H9 (cell line): ENCODE measurements at regions not wholly inside any gene's neighbourhood (a gene's known extent, or its start where the extent isn't known, plus 50 kb on each side); places are given as distances from the start of the nearest gene placed in this dataset.

ENCODE experiments used
- DNase-seq: peaks from one replicate; pipeline ENCODE4 v3.0.0-alpha.2; 2017
- H2AFZ ChIP-seq: one replicate; pipeline ENCODE4 v1.6.1; 2013; ENCODE audit warnings: mild to moderate bottlenecking, low read length, control low read depth, moderate library complexity
- H2AK5ac ChIP-seq: 2 replicates; pipeline ENCODE4 v1.6.1; 2013; ENCODE audit warnings: low read length, control low read depth, mixed read lengths; ENCODE audit not compliant: insufficient read length
- H2BK120ac ChIP-seq: one replicate; pipeline ENCODE4 v1.6.1; 2013; ENCODE audit warnings: low read depth, mild to moderate bottlenecking, low read length, control low read depth, inconsistent platforms; ENCODE audit not compliant: poor library complexity, severe bottlenecking
- H2BK12ac ChIP-seq: 2 replicates; pipeline ENCODE4 v1.6.1; 2013; ENCODE audit warnings: low read length, control low read depth, mixed read lengths, low read depth; ENCODE audit not compliant: insufficient read length
- H2BK15ac ChIP-seq: 2 replicates; pipeline ENCODE4 v1.6.1; 2013; ENCODE audit warnings: low read depth, low read length, control low read depth
- H2BK20ac ChIP-seq: one replicate; pipeline ENCODE4 v1.6.1; 2013; ENCODE audit warnings: low read depth, mild to moderate bottlenecking, low read length, control low read depth, inconsistent platforms; ENCODE audit not compliant: poor library complexity, severe bottlenecking
- H2BK5ac ChIP-seq: 2 replicates; pipeline ENCODE4 v1.6.1; 2013; ENCODE audit warnings: low read length, control low read depth, mixed read lengths; ENCODE audit not compliant: insufficient read length
- H3K14ac ChIP-seq: 2 replicates; pipeline ENCODE4 v1.6.1; 2013; ENCODE audit warnings: low read length, control low read depth; ENCODE audit not compliant: insufficient read depth
- H3K18ac ChIP-seq: 2 replicates; pipeline ENCODE4 v1.6.1; 2013; ENCODE audit warnings: low read depth, mild to moderate bottlenecking, mixed read lengths, low read length, control low read depth; ENCODE audit not compliant: insufficient read length
- H3K23ac ChIP-seq: 2 replicates; pipeline ENCODE4 v1.6.1; 2013; ENCODE audit warnings: low read length, control low read depth, mixed read lengths, low read depth; ENCODE audit not compliant: insufficient read length
- H3K23me2 ChIP-seq: 2 replicates; pipeline ENCODE4 v1.6.1; 2013; ENCODE audit warnings: low read depth, mild to moderate bottlenecking, mixed read lengths, low read length, control low read depth; ENCODE audit not compliant: insufficient read length, poor library complexity, severe bottlenecking
- H3K27ac ChIP-seq: 2 replicates; pipeline ENCODE4 v1.5.1; 2013; ENCODE audit warnings: low read length, control low read depth, mixed read lengths, low read depth; ENCODE audit not compliant: insufficient read length
- H3K27me3 ChIP-seq: 2 replicates; pipeline ENCODE4 v1.6.1; 2013; ENCODE audit warnings: low read length, control low read depth, inconsistent platforms; ENCODE audit not compliant: insufficient read depth
- H3K4ac ChIP-seq: 2 replicates; pipeline ENCODE4 v1.6.1; 2013; ENCODE audit warnings: low read depth, mild to moderate bottlenecking, control low read depth, inconsistent platforms, low read length, moderate library complexity
- H3K4me1 ChIP-seq: 2 replicates; pipeline ENCODE4 v1.6.1; 2013; ENCODE audit warnings: low read length, control low read depth, inconsistent platforms; ENCODE audit not compliant: insufficient read depth
- H3K4me2 ChIP-seq: 2 replicates; pipeline ENCODE4 v1.6.1; 2013; ENCODE audit warnings: low read length, control low read depth, mixed read lengths; ENCODE audit not compliant: insufficient read length, insufficient read depth
- H3K56ac ChIP-seq: 2 replicates; pipeline ENCODE4 v1.6.1; 2013; ENCODE audit warnings: low read depth, mild to moderate bottlenecking, mixed read lengths, low read length, control low read depth; ENCODE audit not compliant: insufficient read length
- H3K79me1 ChIP-seq: 2 replicates; pipeline ENCODE4 v1.6.1; 2013; ENCODE audit warnings: low read depth, mild to moderate bottlenecking, moderate library complexity, low read length, control low read depth, inconsistent platforms; ENCODE audit not compliant: insufficient read depth, poor library complexity, severe bottlenecking
- H3K79me2 ChIP-seq: 2 replicates; pipeline ENCODE4 v1.6.1; 2013; ENCODE audit warnings: low read length, control low read depth, inconsistent platforms; ENCODE audit not compliant: insufficient read depth
- H3K9ac ChIP-seq: 2 replicates; pipeline ENCODE4 v1.6.1; 2013; ENCODE audit warnings: low read length, control low read depth, mixed read lengths; ENCODE audit not compliant: insufficient read length; ENCODE audit errors: extremely low read depth
- H3K9me3 ChIP-seq: one replicate; pipeline ENCODE4 v1.6.1; 2013; ENCODE audit warnings: low read depth, low read length, inconsistent platforms; ENCODE audit not compliant: control insufficient read depth
- H3T11ph ChIP-seq: one replicate; pipeline ENCODE4 v1.6.1; 2013; ENCODE audit warnings: mild to moderate bottlenecking, low read length, control low read depth, inconsistent platforms
- H4K20me1 ChIP-seq: one replicate; pipeline ENCODE4 v1.6.1; 2013; ENCODE audit not compliant: control insufficient read depth, insufficient read length, insufficient read depth
- H4K5ac ChIP-seq: 2 replicates; pipeline ENCODE4 v1.6.1; 2013; ENCODE audit warnings: low read depth, mild to moderate bottlenecking, mixed read lengths, low read length, control low read depth; ENCODE audit not compliant: insufficient read length
- H4K8ac ChIP-seq: replicated peaks from 2 replicates; pipeline ENCODE4 v1.6.1; 2013; ENCODE audit warnings: low read length, control low read depth, mixed read lengths, low read depth; ENCODE audit not compliant: insufficient read length
- H4K91ac ChIP-seq: 2 replicates; pipeline ENCODE4 v1.6.1; 2013; ENCODE audit warnings: low read depth, mild to moderate bottlenecking, moderate library complexity, mixed read lengths, low read length, control low read depth; ENCODE audit not compliant: insufficient read length
- H3K27ac Mint-ChIP-seq, 3 experiments: 2 replicates in 2 of 3; 3 replicates in 1 of 3; pipeline ENCODE4 v1.8.0; 2020 to 2021; ENCODE audit warnings: mixed read lengths in 3 of 3, mild to moderate bottlenecking in 1 of 3, moderate library complexity in 1 of 3
- H3K27me3 Mint-ChIP-seq: 2 replicates; pipeline ENCODE4 v1.8.0; 2021; ENCODE audit warnings: low read depth, mild to moderate bottlenecking, moderate library complexity, mixed read lengths
- H3K36me3 Mint-ChIP-seq, 3 experiments: 2 replicates in 2 of 3; 3 replicates in 1 of 3; pipeline ENCODE4 v1.8.0; 2020 to 2021; ENCODE audit warnings: low read depth in 3 of 3, mixed read lengths in 3 of 3; ENCODE audit not compliant: insufficient read depth in 1 of 3
- H3K4me1 Mint-ChIP-seq, 2 experiments: 2 replicates each; pipeline ENCODE4 v1.8.0; 2020; ENCODE audit warnings: mixed read lengths in 2 of 2
- H3K4me3 Mint-ChIP-seq, 2 experiments: 2 replicates in 1 of 2; 3 replicates in 1 of 2; pipeline ENCODE4 v1.8.0; 2020 to 2021; ENCODE audit warnings: mild to moderate bottlenecking in 2 of 2, mixed read lengths in 2 of 2, moderate library complexity in 1 of 2
- H3K9me3 Mint-ChIP-seq, 2 experiments: 2 replicates in 1 of 2; 3 replicates in 1 of 2; pipeline ENCODE4 v1.8.0; 2020; ENCODE audit warnings: mild to moderate bottlenecking in 2 of 2, mixed read lengths in 2 of 2, moderate library complexity in 1 of 2
- TF ChIP-seq, protein P1 (sequence below): fragments of 200-600 bp; sonication (generic); conservative IDR thresholded peaks from 3 replicates; pipeline ENCODE4 v1.8.0; 2021; ENCODE audit warnings: antibody characterized with exemption, mild to moderate bottlenecking

DNA sequence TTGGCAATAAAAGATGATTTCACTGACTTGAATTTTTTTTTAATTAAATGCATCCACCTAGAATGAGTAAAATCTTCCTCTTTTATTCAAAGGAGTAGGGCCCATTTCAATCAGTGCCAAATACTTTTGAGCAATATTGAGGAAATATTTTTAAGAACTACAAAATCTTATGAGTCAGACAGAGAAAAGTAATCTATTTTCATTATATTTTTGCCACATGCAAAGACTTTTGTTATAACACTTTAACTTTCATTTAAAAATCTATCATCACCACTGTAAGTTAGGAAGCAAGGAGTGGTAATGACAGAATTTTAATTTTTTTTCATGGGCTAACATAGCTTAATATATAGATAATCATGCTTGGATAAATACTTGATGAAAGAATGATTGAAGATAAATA lies 345.2 kb upstream of the KITLG start:
- H3K4me3 Mint-ChIP-seq = no peak overlapping the region
- TF ChIP-seq, protein P1, sequence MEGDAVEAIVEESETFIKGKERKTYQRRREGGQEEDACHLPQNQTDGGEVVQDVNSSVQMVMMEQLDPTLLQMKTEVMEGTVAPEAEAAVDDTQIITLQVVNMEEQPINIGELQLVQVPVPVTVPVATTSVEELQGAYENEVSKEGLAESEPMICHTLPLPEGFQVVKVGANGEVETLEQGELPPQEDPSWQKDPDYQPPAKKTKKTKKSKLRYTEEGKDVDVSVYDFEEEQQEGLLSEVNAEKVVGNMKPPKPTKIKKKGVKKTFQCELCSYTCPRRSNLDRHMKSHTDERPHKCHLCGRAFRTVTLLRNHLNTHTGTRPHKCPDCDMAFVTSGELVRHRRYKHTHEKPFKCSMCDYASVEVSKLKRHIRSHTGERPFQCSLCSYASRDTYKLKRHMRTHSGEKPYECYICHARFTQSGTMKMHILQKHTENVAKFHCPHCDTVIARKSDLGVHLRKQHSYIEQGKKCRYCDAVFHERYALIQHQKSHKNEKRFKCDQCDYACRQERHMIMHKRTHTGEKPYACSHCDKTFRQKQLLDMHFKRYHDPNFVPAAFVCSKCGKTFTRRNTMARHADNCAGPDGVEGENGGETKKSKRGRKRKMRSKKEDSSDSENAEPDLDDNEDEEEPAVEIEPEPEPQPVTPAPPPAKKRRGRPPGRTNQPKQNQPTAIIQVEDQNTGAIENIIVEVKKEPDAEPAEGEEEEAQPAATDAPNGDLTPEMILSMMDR = no peak
- no peaks in the 10 kb centered on the region for H3K79me1 ChIP-seq
- H4K91ac ChIP-seq = no peak overlapping the region
- H3K9me3 ChIP-seq = no peaks in the 10 kb centered on the region
- no peak overlapping the region for H3K27ac Mint-ChIP-seq
- H3T11ph ChIP-seq = no peak overlapping the region
- H3K4me2 ChIP-seq = no peak overlapping the region
- H3K9ac ChIP-seq = no peak overlapping the region
- no peaks in the 10 kb centered on the region for H3K27me3 Mint-ChIP-seq
- no peak overlapping the region for H2AFZ ChIP-seq
- H4K8ac ChIP-seq = no peak overlapping the region
- H3K79me2 ChIP-seq = no peaks in the 10 kb centered on the region
- H3K9me3 Mint-ChIP-seq = no peaks in the 10 kb centered on the region
- DNase-seq = no peak
- H3K23me2 ChIP-seq = no peaks in the 10 kb centered on the region
- H3K4ac ChIP-seq = no peak overlapping the region
- H3K18ac ChIP-seq = no peak overlapping the region
- H3K56ac ChIP-seq = no peak overlapping the region
- no peak overlapping the region for H2BK15ac ChIP-seq
- H4K5ac ChIP-seq = no peak overlapping the region
- H3K14ac ChIP-seq = no peak overlapping the region
- no peak overlapping the region for H2BK12ac ChIP-seq
- no peak overlapping the region for H2BK120ac ChIP-seq
- no peak overlapping the region for H3K23ac ChIP-seq
- H3K4me1 ChIP-seq = peaks cover 3% of the 10 kb centered on the region; the same call in 1 of the 2 replicates
- H3K4me1 Mint-ChIP-seq = peaks cover 15 to 16% of the 10 kb centered on the region in 2 experiments
- no peaks in the 10 kb centered on the region for H3K27me3 ChIP-seq
- H3K27ac ChIP-seq = no peak overlapping the region
- no peaks in the 10 kb centered on the region for H4K20me1 ChIP-seq
- H2BK20ac ChIP-seq = no peak overlapping the region
- H3K36me3 Mint-ChIP-seq = no peaks in the 10 kb centered on the region
- no peak overlapping the region for H2BK5ac ChIP-seq
- no peak overlapping the region for H2AK5ac ChIP-seq
